Inflammatory macrophage (primary cell): ENCODE measurements at regions not wholly inside any gene's neighbourhood (a gene's known extent, or its start where the extent isn't known, plus 50 kb on each side); places are given as distances from the start of the nearest gene placed in this dataset.

Source experiments
- DNase-seq, 2 donors: peaks; one replicate each; pipeline ENCODE4 v3.0.0-alpha.2; 2020 to 2022

DNA sequence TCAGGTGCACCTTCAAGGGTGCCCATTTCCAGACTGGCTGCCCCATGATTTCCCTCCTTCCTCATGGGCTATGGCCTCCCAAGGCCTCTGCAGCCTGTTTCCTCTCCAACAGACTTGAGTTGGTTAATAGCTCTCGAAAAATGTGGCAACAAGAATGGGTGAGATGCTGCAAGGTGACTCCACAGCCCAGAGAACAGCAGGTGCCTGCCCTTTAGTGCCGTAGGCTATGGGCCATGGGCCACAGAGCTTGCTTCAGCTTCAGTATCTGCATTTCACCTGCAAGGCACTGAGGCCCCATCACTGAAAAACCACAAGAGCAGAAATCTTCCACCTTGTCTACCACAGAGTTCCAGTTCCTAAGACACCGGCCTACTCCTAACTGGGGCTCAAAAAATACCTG is 122.0 kb downstream of the ETS2 start:
- no peak for DNase-seq

- DNase-seq, result peak; percentile 21 to 43
Measured at GRCh38 chr21:38925923-38926322, 120.2 kb downstream of the ETS2 start.

DNA sequence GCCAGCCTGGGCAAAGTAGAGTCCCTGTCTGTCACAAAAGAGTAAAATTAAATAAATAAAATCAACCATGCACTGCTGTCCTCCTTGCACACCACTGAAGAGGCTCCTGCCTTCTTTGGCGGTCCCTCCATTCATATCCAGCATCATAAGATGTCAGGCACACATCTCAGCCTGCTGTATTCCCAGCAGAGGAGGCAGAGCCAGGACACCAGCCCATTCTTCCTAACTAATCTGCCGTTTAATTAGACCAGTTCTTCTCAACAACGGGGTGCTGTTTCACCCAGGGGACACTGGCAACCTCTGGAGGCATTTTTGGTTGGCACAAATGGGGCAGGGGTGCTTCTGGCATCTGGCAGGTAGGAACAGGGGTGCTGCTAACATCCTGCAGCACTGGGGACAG is 119.7 kb downstream of the ETS2 start:
- no peak for DNase-seq

DNA sequence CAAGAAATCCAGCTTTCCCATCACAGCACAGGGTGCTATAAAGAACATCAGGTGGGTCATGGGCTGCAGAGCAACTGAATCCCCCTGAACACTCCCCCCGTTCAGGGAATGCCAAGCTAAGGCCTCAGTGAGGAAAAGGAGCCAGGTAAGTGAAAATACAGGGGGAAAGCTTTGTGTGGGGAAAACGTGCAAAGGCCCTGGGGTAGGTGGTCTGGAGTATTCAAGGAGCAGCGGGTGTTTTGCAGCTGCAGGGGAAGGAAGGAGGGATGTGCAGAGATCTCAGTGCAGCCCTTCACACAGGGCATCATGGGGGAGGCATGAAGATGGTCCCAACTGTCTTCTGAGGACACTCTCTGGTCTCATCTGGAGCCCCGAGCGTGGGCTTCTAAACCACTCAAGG is 119.2 kb downstream of the ETS2 start:
- no peak for DNase-seq

GRCh38 chr21:38923429-38923828 is 117.7 kb downstream of the ETS2 start:
- no peak for DNase-seq

- DNase-seq, result no peak
Measured at GRCh38 chr21:38922474-38923235, 116.9 kb downstream of the ETS2 start.

DNA sequence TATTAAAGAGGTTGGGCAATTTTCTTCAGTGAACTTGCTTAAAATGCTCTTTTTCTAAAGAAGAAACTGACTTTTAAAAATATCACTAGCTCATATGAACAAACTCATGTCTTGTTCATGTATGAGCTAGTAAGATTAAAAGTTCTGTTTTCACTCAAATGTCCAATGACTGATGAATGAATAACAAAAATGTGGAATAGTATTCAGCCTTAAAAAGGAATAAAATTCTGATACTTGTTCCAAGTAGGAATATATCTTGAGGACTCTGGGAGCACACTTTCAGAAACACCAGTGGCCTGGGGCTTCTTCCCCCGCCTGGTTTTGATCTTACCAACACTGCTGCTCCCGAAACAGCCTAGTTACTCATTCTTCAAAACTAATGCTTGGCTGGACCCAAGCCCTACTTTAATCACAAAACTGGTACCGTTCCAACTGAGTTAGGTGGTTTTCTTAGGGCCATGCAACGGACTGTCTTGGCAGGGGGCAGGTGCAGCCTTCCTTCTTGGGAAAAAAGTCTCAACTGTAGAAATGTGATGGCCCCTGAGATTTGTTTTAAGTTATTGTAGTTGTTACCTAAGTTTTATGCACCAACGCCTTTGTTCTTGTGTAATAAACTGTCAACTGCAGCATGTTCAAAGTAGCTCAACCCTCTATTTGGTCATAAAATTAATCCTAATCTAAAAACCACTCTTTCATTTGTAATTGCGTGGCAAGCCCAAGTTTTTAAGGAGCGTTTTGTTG is 116.0 kb downstream of the ETS2 start:
- no peak for DNase-seq

DNA sequence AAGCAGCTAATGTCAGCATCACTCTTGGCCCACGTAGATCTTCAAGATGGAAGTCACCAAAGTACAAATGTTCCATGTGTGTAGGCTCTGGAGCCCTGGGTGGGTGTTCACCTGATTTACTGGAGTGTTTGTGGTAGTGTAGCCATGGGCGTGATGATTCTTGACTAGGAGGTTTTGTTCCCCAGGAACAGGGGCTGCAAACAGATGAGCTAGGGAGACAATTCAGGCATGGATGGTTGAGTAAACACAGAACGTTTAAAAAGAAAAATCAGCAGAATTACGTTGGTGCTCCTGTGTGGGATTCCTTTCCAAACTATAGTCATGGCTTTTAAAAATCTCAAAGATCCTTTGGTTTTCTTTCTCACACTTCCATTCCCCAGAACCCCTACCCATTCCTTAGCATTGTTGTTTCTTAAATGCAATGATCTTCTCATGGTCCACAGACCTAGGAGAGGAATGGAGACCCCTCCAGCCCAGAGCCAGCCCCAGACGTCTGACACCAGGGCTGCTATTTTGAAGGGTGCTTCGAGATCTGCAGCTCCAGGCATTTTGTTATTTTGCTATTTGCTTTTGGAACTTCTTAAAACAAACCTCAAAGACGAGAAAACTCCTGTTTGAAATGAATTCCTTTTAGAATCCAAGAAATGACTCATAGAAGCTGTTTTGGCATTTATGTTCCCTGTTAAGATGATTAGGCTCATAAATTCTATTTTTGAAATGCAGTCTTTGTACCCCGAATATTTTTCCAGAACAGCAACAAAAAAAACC is 115.1 kb downstream of the ETS2 start:
- no peak for DNase-seq

DNA sequence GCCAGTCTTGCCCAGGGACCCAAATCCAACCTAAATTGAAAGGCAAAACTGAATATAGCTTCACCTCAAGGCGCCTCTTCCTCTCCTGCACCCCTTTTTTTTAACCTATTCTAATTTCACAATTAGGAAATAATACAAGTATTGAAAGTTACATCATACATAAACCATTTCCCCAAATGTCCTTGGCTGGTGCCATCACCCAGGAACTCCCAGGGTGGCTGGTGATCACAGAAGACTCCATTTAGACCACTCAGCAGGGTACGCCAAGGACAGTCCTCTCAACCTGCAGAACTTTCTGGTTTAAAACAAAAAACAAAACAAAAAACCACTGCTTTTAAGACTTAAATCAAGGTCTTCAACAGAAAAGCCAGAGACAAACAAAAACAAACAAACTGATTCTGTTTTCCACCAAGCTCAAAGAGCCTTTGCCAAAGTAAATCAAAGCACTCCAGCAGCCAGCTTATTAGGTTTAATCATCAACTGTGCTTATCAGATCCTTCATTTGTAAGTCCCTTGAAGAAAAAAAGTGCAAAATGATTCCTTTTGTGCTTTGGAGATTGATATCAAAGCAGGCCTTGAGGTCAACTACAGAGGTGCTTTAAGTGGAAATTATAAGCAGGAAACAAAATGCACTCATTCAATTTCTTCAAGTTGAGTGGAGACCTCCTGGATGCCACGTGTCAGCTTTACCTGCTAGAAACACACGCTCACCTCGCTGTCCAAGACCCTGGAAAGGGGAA is 113.0 kb downstream of the ETS2 start:
- peak; percentile 38 to 41 for DNase-seq

GRCh38 chr21:38917043-38917774 is 111.5 kb downstream of the ETS2 start:
- DNase-seq, result no peak

DNA sequence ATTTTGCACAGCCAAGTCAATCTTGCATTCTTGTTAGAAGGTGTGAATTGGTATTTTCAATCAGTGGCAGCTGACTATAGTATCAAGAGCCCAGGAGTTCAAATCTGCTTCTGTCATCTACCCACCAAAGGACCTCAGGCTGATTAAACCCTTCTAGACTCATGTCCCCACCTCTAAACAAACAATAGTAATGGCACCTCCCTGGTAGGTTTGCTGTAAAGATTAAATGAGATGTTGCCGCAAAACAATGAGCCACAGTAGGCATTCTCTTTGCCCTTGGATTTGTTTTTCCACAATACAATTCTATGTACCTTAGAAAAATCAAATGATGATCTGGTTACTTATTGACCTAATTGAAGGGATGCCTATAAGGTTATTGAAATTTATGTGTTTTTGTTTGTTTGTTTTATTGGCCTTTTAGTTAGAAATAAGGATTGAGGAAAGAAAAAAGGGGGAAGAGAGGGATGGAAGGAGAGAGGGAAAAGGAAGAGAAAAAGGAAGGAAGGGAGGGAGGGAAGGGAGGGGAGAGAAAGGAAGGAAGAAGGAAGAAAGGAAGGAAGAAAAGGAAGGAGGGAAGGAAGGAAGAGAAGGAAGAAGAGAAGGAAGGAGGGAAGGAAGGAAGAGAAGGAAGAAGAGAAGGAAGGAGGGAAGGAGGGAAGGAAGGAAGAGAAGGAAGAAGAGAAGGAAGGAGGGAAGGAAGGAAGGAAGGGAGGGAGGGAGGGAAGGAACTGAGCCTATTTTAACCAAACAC is 110.7 kb downstream of the ETS2 start:
- no peak for DNase-seq

DNA sequence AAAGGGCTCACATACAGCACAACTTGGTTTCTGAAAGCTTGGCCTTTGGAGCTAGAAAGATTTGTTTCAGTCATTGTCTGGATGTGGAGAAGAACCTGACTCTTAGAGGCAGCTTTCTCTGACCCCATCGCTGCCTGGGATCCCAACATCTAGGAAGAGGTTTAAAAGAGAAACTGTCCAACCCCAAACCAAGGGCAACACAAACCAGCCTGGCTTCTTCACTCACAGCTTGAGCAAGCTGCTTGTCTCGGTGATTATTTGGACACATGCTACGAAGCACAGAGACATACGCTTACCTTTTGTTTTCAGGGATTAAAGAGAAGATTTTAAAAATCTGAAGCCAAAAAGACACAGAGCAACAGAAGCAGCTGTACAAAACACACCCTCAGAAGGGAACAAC is 109.8 kb downstream of the ETS2 start:
- DNase-seq, result no peak

DNA sequence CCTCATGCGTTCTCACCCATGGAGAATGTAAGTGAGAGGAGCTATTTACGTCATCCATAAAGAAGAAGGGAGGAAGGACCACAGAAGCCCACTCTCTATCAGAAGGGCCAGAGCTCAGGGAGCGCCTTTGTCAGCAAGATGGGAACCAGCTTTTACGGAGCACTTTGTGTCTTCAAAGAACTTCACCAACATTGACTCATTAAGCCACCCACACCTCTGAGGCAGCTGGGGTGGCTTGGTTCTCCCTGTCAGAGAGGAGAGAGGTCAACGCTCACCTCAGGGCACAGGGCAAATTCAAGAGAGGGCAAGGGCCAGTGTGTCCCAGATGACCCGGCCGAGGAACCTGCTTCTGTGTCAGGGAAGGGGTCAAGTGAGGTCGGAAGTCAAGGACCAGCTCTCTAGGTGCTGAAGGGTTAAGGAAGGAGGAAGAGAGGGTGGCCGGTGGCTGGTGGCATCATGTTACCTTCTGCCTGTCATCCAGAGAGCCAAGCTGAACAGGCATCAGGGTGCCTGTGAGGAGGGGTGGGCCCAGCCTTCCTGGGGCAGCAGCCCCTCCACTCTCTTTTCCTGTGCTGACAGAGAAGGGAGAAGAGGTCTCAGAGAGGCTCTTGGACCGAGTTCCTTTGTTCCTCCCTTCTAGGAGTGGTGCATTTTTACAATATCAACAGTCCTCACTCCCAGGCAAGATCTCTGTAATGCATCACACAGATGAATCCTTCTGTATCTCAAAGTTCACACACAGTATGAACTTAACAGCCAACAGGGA is 109.0 kb downstream of the ETS2 start:
- DNase-seq, result peak; percentile 38 to 75

DNA sequence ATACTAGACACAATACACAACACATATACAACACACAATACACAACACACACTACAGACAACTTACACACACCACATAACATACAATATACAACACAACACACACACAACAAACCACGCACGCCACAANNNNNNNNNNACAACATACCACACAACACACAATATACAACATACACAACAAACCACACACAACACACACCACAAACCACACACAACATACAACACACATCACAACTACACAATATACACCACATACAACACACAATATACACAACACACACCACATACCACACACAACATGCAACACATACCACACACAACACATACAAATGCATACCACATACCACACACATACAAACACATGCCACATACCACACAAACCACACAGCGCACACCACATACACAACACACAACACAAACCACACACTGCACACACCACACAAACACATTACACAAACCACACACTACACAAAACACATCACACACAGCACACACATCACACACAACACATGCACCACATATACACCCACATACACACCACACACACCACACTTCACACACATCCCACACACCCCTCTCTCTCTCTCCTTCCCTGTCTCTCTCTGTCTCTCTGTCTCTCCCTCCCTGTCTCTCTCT is 108.3 kb downstream of the ETS2 start:
- no peak for DNase-seq

DNA sequence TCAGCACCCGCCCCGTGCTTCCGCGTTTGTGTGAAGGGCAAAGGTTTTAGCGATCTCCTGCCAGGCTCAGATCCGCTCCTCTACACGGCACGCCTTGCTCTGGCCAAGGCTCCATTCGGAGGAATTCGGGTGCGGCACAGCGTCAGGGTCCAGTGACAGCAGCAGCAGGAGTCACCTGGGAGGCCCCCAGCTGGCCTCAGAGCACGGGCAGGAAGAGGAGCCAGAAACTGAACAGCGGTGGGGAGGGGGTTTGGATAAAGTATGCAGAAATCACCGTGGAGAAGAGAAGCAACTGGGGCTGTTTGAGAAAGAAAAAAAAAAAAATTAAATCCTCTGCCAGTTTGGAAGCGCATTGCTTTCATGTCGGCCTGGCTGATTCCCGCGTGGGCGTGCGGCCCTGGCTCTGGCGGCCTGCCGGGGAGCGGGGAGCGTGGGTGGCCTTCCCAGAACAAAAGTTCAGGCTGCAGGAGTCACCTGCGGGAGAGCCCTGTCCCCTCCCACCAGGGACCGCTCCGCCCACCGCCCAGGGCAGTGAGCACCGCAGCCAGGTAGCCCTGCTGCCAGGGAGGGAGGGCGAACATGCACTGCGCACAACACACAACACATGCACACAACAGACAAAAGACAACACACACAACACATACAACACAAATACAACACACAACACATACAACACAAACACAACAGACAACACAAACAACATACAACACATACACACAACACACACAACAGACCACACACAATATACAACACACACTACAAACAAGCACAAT is 107.6 kb downstream of the ETS2 start:
- peak; percentile 25 to 67 for DNase-seq

DNA sequence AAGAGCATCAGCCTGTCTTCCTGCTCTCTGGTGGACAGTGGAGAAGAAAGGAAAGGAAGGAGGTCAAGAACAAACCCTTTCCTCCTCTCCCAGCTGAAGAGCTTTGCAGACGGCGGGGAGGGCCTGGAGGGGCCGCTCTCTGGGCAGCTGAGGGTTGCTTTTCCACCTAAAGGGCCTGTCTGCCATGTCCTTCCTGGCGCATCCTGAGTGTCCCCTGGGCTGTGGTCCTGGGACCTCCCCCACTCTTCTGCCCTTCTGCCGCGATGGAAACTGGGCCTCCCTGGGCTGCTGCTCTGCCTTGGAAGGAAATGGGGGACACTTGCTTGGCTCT is 107.0 kb downstream of the ETS2 start:
- no peak for DNase-seq

DNA sequence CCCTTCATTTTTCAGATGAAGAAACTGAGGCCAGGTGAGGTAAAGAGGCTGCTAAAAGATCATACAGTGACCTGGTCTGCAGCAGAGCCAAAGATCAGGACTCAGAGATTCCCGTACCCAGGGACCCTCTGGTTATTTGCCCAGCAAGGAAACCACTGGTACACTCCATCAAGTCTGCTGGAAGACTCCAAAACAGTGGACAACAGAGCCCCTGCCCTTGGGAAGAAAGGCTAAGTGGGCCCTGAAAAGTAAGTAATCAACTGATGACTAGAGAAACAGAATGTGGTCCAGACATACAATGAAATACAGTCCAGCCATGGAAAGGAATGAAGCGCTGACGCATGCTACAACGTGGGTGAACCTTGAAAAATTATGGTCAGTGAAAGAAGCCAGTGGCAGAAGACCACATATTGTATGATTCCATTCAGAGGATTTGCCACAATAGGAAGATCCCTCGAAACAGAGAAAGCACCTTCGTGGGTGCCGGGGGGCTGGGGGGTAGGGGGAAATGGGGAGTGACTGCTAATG is 106.4 kb downstream of the ETS2 start:
- no peak for DNase-seq

DNA sequence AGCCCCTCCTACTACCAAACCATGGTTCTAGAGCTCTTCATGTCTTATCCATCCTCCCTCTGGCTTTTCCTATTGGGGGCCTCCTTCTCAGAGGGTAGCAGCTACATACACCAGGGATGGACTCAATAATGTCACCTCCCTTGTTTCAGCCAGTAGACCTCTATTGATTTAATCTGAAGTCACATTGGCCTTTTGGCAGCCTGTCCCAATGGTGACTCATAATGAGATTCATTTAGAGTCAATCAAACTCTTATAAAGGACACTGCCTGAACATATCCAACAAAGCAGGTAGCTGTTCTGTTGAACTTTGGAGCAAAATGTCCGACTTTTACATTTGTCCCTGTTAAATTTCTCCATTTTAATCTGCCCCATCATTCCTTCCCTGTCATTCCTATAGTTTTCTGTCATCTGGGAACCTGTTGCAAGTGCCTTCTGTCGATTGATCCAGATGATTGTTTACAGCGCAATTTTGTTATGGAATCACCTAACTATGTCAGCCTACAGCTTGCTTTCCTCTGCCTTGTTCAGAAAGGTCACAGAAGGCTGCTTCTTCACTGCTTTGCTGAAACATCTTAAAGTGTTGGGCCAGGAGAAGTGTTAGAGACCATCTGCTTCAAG is 105.9 kb downstream of the ETS2 start:
- no peak for DNase-seq
